Omental fat pad (tissue), 3 donors: ENCODE measurements at regions not wholly inside any gene's neighbourhood (a gene's known extent, or its start where the extent isn't known, plus 50 kb on each side); places are given as distances from the start of the nearest gene placed in this dataset.

Experiments used
- ATAC-seq: fragments of 150-250 bp; one replicate; pipeline ENCODE4 v1.9.1; 2016; ENCODE audit warnings: mild to moderate bottlenecking, moderate library complexity; ENCODE audit not compliant: low FRiP score
- DNase-seq: peaks from one replicate; pipeline ENCODE4 v3.0.0-alpha.2; 2019; ENCODE audit warnings: low spot score
- CTCF ChIP-seq, 3 donors: fragments of 450-650 bp; IDR thresholded peaks; one replicate each; pipeline ENCODE4 v1.5.1; 2016 to 2017; ENCODE audit warnings: antibody characterized with exemption in 3 of 3, mild to moderate bottlenecking in 3 of 3, moderate library complexity in 2 of 3

- TF ChIP-seq CTCF (IDR thresholded peaks at IDR 0.05): no peak
Measured at GRCh38 chr20:59448851-59449444, 148.5 kb downstream of the EDN3 start.

GRCh38 chr20:59451066-59451630, 150.7 kb downstream of the EDN3 start:
- DNase-seq (no peak), ATAC-seq (no peak)
- TF ChIP-seq CTCF (IDR thresholded peaks at IDR 0.05): no peak

More at GRCh38 chr20:59448851-59449444, 148.5 kb downstream of the EDN3 start:
- DNase-seq (no peak), ATAC-seq (no peak)

- no peak for ATAC-seq
- TF ChIP-seq CTCF (IDR thresholded peaks at IDR 0.05): no peak
Measured at GRCh38 chr20:59451641-59452040, 151.2 kb downstream of the EDN3 start.

GRCh38 chr20:59452856-59453255, 151.5 kb upstream of the PHACTR3 start:
- DNase-seq: no peak
- TF ChIP-seq CTCF (IDR thresholded peaks at IDR 0.05): no peak
- ATAC-seq: no peak

More at GRCh38 chr20:59451641-59452040, 151.2 kb downstream of the EDN3 start:
- no peak for DNase-seq

- TF ChIP-seq CTCF (IDR thresholded peaks at IDR 0.05): no peak
- DNase-seq: no peak
- ATAC-seq: no peak
Measured at GRCh38 chr20:59453759-59454560, 150.4 kb upstream of the PHACTR3 start.

- DNase-seq (no peak), ATAC-seq (peak; percentile 59)
- TF ChIP-seq CTCF (IDR thresholded peaks at IDR 0.05): no peak
Measured at GRCh38 chr20:59455402-59456341, 148.7 kb upstream of the PHACTR3 start.
